Astrocyte (in vitro differentiated cells and primary cell): ENCODE measurements at regions not wholly inside any gene's neighbourhood (a gene's known extent, or its start where the extent isn't known, plus 50 kb on each side); places are given as distances from the start of the nearest gene placed in this dataset.

Experiments used
- DNase-seq: peaks from one replicate; pipeline ENCODE4 v3.0.0-alpha.2; 2010; ENCODE audit warnings: low read depth
- FAIRE-seq: peaks from 2 replicates; lab custom pipeline; 2011; peaks lifted over from hg19 to GRCh38; lab: Jason Lieb, UNC
- H2AFZ ChIP-seq: 2 replicates; pipeline ENCODE4 v1.6.0; 2012; ENCODE audit warnings: low read depth, low read length, inconsistent platforms
- H3K27ac ChIP-seq: 2 replicates; pipeline ENCODE4 v1.5.1; 2011; ENCODE audit warnings: low read depth, low read length, inconsistent platforms
- H3K27me3 ChIP-seq: 2 replicates; pipeline ENCODE4 v1.6.0; 2011; ENCODE audit warnings: low read length, inconsistent platforms; ENCODE audit not compliant: insufficient read depth
- H3K36me3 ChIP-seq: 2 replicates; pipeline ENCODE4 v1.5.1; 2011; ENCODE audit warnings: low read length, inconsistent platforms; ENCODE audit not compliant: insufficient read depth
- H3K4me1 ChIP-seq: 2 replicates; pipeline ENCODE4 v1.5.1; 2011; ENCODE audit warnings: low read length, inconsistent platforms; ENCODE audit not compliant: insufficient read depth
- H3K4me2 ChIP-seq: 2 replicates; pipeline ENCODE4 v1.6.0; 2012; ENCODE audit warnings: low read length, inconsistent platforms
- H3K4me3 ChIP-seq: 2 replicates; pipeline ENCODE4 v1.5.1; 2011; ENCODE audit warnings: low read depth, mild to moderate bottlenecking, low read length, inconsistent platforms; ENCODE audit not compliant: insufficient read depth
- H3K79me2 ChIP-seq: 2 replicates; pipeline ENCODE4 v1.6.0; 2012; ENCODE audit warnings: mild to moderate bottlenecking, low read length, inconsistent platforms; ENCODE audit not compliant: insufficient read depth
- H3K9ac ChIP-seq: 2 replicates; pipeline ENCODE4 v1.6.0; 2012; ENCODE audit warnings: mild to moderate bottlenecking, low read length, inconsistent platforms
- H3K9me3 ChIP-seq: 2 replicates; pipeline ENCODE4 v1.5.1; 2012; ENCODE audit warnings: low read depth, mild to moderate bottlenecking, low read length, inconsistent platforms; ENCODE audit not compliant: insufficient read depth
- H4K20me1 ChIP-seq: 2 replicates; pipeline ENCODE4 v1.6.0; 2012; ENCODE audit warnings: low read length, inconsistent platforms; ENCODE audit not compliant: insufficient read depth
- H3K27ac Mint-ChIP-seq: one replicate; pipeline ENCODE4 v1.8.0; 2021; ENCODE audit warnings: mild to moderate bottlenecking, mixed read lengths; ENCODE audit not compliant: unreplicated experiment
- H3K27me3 Mint-ChIP-seq: one replicate; pipeline ENCODE4 v1.8.0; 2021; ENCODE audit warnings: low read depth, mixed read lengths; ENCODE audit not compliant: unreplicated experiment
- H3K36me3 Mint-ChIP-seq: one replicate; pipeline ENCODE4 v1.8.0; 2021; ENCODE audit warnings: low read depth, mixed read lengths; ENCODE audit not compliant: unreplicated experiment
- H3K4me1 Mint-ChIP-seq: one replicate; pipeline ENCODE4 v1.8.0; 2021; ENCODE audit warnings: low read depth, mixed read lengths; ENCODE audit not compliant: unreplicated experiment
- H3K4me3 Mint-ChIP-seq: one replicate; pipeline ENCODE4 v1.8.0; 2021; ENCODE audit warnings: mild to moderate bottlenecking, moderate library complexity, mixed read lengths; ENCODE audit not compliant: unreplicated experiment
- H3K9me3 Mint-ChIP-seq: one replicate; pipeline ENCODE4 v1.8.0; 2021; ENCODE audit warnings: mild to moderate bottlenecking, mixed read lengths; ENCODE audit not compliant: unreplicated experiment
- CTCF ChIP-seq: IDR thresholded peaks from 2 replicates; pipeline ENCODE4 v1.5.1; 2011; ENCODE audit warnings: low read depth, mild to moderate bottlenecking, inconsistent platforms, low read length, moderate library complexity; ENCODE audit not compliant: insufficient read depth
- EZH2 ChIP-seq: IDR thresholded peaks from 2 replicates; pipeline ENCODE4 v1.6.1; 2012; ENCODE audit warnings: mild to moderate bottlenecking, low read length, inconsistent platforms; ENCODE audit not compliant: insufficient read depth

DNA sequence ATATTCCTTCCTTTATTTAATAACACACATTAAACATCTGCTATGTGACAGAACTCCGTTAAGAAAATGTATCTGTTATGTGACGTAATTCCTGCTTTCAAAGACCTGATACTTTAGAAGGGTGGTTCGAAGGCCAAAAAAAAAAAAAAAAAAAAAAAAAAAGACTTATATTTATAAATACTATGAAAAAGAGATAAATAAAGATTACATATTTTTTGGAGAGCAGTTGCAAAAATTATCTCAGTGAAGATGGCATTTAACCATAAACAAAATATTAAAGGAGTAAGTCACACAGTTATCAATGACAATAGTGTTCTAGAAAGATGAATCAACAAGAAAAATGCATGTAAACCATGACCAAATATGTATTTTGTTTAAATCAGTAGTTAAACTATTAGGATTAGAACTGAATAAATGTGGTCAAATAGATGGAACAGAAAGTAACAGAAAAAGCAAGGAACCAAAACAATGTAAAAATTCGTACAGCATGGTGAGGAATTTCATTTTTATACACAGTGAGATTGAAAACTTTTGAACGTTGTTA, 612.3 kb upstream of the SLITRK5 start:
- FAIRE-seq (no peak), DNase-seq (no peak)
- no peaks in the 10 kb centered on the region for H3K36me3 ChIP-seq

GRCh38 chr13:87078947-87079795, 592.0 kb upstream of the SLITRK5 start:
- Mint-ChIP-seq H3K27ac (no peak overlapping the region), H3K9me3 (no peaks in the 10 kb centered on the region), H3K4me1 (no peaks in the 10 kb centered on the region), H3K27me3 (no peaks in the 10 kb centered on the region), H3K36me3 (no peaks in the 10 kb centered on the region), H3K4me3 (no peak overlapping the region)
- H3K9ac ChIP-seq = no peak overlapping the region
- H3K79me2 ChIP-seq = no peaks in the 10 kb centered on the region
- H4K20me1 ChIP-seq = no peaks in the 10 kb centered on the region
- DNase-seq = no peak
- no peaks in the 10 kb centered on the region for H3K36me3 ChIP-seq
- no peak overlapping the region for H3K4me2 ChIP-seq
- H3K27ac ChIP-seq = no peak overlapping the region
- H3K4me1 ChIP-seq = no peaks in the 10 kb centered on the region
- H3K27me3 ChIP-seq = no peaks in the 10 kb centered on the region
- no peak for FAIRE-seq
- H3K9me3 ChIP-seq = no peaks in the 10 kb centered on the region
- TF ChIP-seq CTCF (no peak), EZH2 (no peak)
- no peak overlapping the region for H3K4me3 ChIP-seq
- H2AFZ ChIP-seq = peak overlapping the region; percentile 1

More for the DNA sequence above, 612.3 kb upstream of the SLITRK5 start:
- H3K27ac Mint-ChIP-seq = no peak overlapping the region
- no peaks in the 10 kb centered on the region for H3K4me1 Mint-ChIP-seq
- no peaks in the 10 kb centered on the region for H3K36me3 Mint-ChIP-seq
- H3K27ac ChIP-seq = no peak overlapping the region
- H3K27me3 Mint-ChIP-seq = no peaks in the 10 kb centered on the region
- H2AFZ ChIP-seq = no peak overlapping the region
- no peaks in the 10 kb centered on the region for H3K9me3 Mint-ChIP-seq
- TF ChIP-seq CTCF (no peak), EZH2 (no peak)
- no peak overlapping the region for H3K9ac ChIP-seq
- H4K20me1 ChIP-seq = no peaks in the 10 kb centered on the region
- no peak overlapping the region for H3K4me2 ChIP-seq
- H3K27me3 ChIP-seq = no peaks in the 10 kb centered on the region
- no peaks in the 10 kb centered on the region for H3K9me3 ChIP-seq
- no peaks in the 10 kb centered on the region for H3K79me2 ChIP-seq
- no peaks in the 10 kb centered on the region for H3K4me1 ChIP-seq
- H3K4me3 Mint-ChIP-seq = no peak overlapping the region
- no peak overlapping the region for H3K4me3 ChIP-seq
